ENCODE measurements at regions not wholly inside any gene's neighbourhood (a gene's known extent, or its start where the extent isn't known, plus 50 kb on each side); places are given as distances from the start of the nearest gene placed in this dataset.

DNA sequence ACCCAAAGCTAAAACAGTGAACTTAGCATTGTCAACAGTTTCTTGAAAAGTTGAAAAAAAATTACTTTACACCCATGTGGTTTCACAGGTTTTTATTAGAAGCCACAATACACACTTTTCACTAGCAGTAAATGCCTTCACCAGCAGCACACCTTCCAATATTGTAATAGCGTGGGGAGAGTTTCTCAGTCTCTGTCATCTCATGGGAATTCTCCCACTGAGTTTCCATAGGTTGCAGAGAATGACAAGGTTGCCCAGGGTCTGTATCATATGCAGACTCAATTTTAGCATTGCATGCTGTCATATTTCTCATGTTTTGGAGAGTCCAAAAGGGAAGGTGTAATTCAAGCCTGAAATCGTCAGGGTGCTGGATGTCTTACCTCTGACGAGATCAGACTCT lies 486.1 kb upstream of the TENM3 start:
- DNase-seq: no peak
- H3K4me3 ChIP-seq (ENCODE audit: low read length in 3 of 3): no peak overlapping the region
- no peaks in the 10 kb centered on the region for H3K36me3 ChIP-seq (ENCODE audit: control insufficient read depth in 2 of 3, insufficient read depth in 3 of 3, low read length in 3 of 3)
- no peak overlapping the region for H3K9ac ChIP-seq (ENCODE audit: low read length in 3 of 3)
- H3K27me3 ChIP-seq (ENCODE audit: control insufficient read depth, insufficient read depth, low read length): no peaks in the 10 kb centered on the region
- no peak for FAIRE-seq
- intact Hi-C loops (cut with DNase I): no loop called here
- H3K4me1 ChIP-seq (ENCODE audit: control insufficient read depth in 2 of 3, insufficient read depth in 2 of 3, low read depth in 1 of 3, low read length in 3 of 3): no peaks in the 10 kb centered on the region
- TF ChIP-seq CTCF (IDR thresholded peaks at IDR 0.05; ENCODE audit: borderline replicate concordance, extremely low read depth, insufficient read depth): no peak
- no peak overlapping the region for H3K27ac ChIP-seq (ENCODE audit: low read depth in 2 of 2, low read length in 2 of 2)
- no peaks in the 10 kb centered on the region for H3K9me3 ChIP-seq (ENCODE audit: control insufficient read depth in 2 of 3, insufficient read depth in 1 of 3, low read length in 3 of 3)

DNA sequence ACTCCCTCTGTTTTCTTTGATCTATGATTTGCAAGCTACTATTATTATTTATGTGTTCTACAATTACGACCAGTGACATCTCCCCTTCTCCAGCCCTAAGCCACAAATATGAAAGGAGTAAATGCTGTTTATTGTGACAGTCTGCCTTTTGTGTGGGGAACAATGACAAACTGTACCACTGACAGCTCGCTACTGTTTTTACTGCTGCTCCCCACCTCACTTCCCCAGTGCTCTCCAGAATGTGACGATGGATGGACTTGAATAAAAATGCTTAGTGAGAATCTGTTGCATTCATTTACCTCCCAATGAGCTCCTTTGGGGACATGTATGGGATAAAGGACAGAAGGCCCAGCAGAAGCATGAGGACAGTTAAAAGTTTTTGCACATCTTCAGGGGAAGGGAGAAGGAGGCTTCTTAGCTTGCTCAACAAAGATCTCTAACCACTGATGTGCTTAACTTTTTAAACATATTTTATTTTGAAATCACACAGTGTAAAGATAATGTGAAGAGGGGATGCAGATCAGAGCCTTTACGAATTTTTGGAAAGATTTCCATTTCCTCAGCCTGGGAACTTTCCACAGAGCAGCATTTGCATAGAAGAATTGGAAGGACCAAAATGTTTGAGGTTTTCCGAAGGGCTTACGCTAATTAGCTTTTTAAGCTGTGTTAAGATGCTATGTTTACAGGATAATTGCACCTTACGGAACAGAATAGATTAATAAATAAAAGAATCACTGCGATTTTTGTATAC lies 485.1 kb upstream of the TENM3 start:
- Histone ChIP-seq H3K9ac (ENCODE audit: low read length in 3 of 3) (no peak overlapping the region), H3K4me1 (ENCODE audit: control insufficient read depth in 2 of 3, insufficient read depth in 2 of 3, low read depth in 1 of 3, low read length in 3 of 3) (no peaks in the 10 kb centered on the region), H3K36me3 (ENCODE audit: control insufficient read depth in 2 of 3, insufficient read depth in 3 of 3, low read length in 3 of 3) (no peaks in the 10 kb centered on the region), H3K9me3 (ENCODE audit: control insufficient read depth in 2 of 3, insufficient read depth in 1 of 3, low read length in 3 of 3) (no peaks in the 10 kb centered on the region), H3K27me3 (ENCODE audit: control insufficient read depth, insufficient read depth, low read length) (no peaks in the 10 kb centered on the region), H3K27ac (ENCODE audit: low read depth in 2 of 2, low read length in 2 of 2) (no peak overlapping the region), H3K4me3 (ENCODE audit: low read length in 3 of 3) (no peak overlapping the region)
- FAIRE-seq: no peak
- no peak for TF ChIP-seq CTCF (IDR thresholded peaks at IDR 0.05; ENCODE audit: borderline replicate concordance, extremely low read depth, insufficient read depth)
- intact Hi-C loops (cut with DNase I): no loop called here
- no peak for DNase-seq

DNA sequence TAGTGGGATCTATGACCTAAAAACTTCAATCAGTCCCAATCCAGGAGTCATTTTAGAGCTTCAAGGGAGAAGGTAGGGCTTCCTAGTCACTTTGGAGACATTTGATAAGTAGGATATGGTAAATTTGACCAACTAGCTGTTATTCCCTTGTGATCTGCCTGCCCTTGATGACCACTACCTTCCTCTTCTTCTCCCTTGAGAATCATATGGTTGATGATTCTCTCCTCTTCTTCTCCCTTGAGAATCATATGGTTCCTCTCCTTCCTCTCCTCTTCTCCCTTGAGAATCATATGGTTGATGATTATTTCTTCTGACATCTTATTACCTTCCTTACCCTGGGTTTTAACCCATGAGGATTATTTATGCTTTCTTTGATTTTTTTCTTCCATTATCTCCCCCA lies 482.6 kb upstream of the TENM3 start:
- Histone ChIP-seq H3K9me3 (ENCODE audit: control insufficient read depth in 2 of 3, insufficient read depth in 1 of 3, low read length in 3 of 3) (no peaks in the 10 kb centered on the region), H3K27ac (ENCODE audit: low read depth in 2 of 2, low read length in 2 of 2) (no peak overlapping the region), H3K36me3 (ENCODE audit: control insufficient read depth in 2 of 3, insufficient read depth in 3 of 3, low read length in 3 of 3) (no peaks in the 10 kb centered on the region), H3K9ac (ENCODE audit: low read length in 3 of 3) (no peak overlapping the region), H3K4me3 (ENCODE audit: low read length in 3 of 3) (no peak overlapping the region), H3K4me1 (ENCODE audit: control insufficient read depth in 2 of 3, insufficient read depth in 2 of 3, low read depth in 1 of 3, low read length in 3 of 3) (no peaks in the 10 kb centered on the region), H3K27me3 (ENCODE audit: control insufficient read depth, insufficient read depth, low read length) (no peaks in the 10 kb centered on the region)
- intact Hi-C loops (cut with DNase I): no loop called here
- DNase-seq (no peak), FAIRE-seq (no peak)
- TF ChIP-seq CTCF (IDR thresholded peaks at IDR 0.05; ENCODE audit: borderline replicate concordance, extremely low read depth, insufficient read depth): no peak

- intact Hi-C loops (cut with DNase I): no loop called here
- H3K4me3 ChIP-seq (ENCODE audit: low read length in 3 of 3): no peak overlapping the region
These were observed 482.0 kb upstream of the TENM3 start for GRCh38 chr4:181761156-181761555.

More at GRCh38 chr4:181761156-181761555, 482.0 kb upstream of the TENM3 start:
- H3K27ac ChIP-seq (ENCODE audit: low read depth in 2 of 2, low read length in 2 of 2): no peak overlapping the region
- DNase-seq (no peak), FAIRE-seq (no peak)
- H3K4me1 ChIP-seq (ENCODE audit: control insufficient read depth in 2 of 3, insufficient read depth in 2 of 3, low read depth in 1 of 3, low read length in 3 of 3): no peaks in the 10 kb centered on the region
- no peaks in the 10 kb centered on the region for H3K9me3 ChIP-seq (ENCODE audit: control insufficient read depth in 2 of 3, insufficient read depth in 1 of 3, low read length in 3 of 3)
- H3K36me3 ChIP-seq (ENCODE audit: control insufficient read depth in 2 of 3, insufficient read depth in 3 of 3, low read length in 3 of 3): no peaks in the 10 kb centered on the region
- TF ChIP-seq CTCF (IDR thresholded peaks at IDR 0.05; ENCODE audit: borderline replicate concordance, extremely low read depth, insufficient read depth): no peak
- H3K9ac ChIP-seq (ENCODE audit: low read length in 3 of 3): no peak overlapping the region
- no peaks in the 10 kb centered on the region for H3K27me3 ChIP-seq (ENCODE audit: control insufficient read depth, insufficient read depth, low read length)

Data from kidney (tissue), 13 donors.